Brain microvascular endothelial cell (primary cell): ENCODE measurements at regions not wholly inside any gene's neighbourhood (a gene's known extent, or its start where the extent isn't known, plus 50 kb on each side); places are given as distances from the start of the nearest gene placed in this dataset.
"Not testable (repeated sequence)": the region's sequence is repeated elsewhere in the genome, so short reads cannot be mapped to it uniquely, and the experiment has no call there.

Source experiments
- DNase-seq: peaks from one replicate; pipeline ENCODE4 v3.0.0-alpha.2; 2020
- H3K27ac ChIP-seq: fragments of 250-450 bp; sonication (Bioruptor Pico); 2 replicates; pipeline ENCODE4 v1.5.1; 2020; ENCODE audit warnings: mild to moderate bottlenecking, moderate library complexity
- H3K27me3 ChIP-seq: fragments of 250-450 bp; sonication (Bioruptor Pico); replicated peaks from 2 replicates; pipeline ENCODE4 v1.5.1; 2020; ENCODE audit warnings: mild to moderate bottlenecking
- H3K36me3 ChIP-seq: fragments of 250-450 bp; sonication (Bioruptor Pico); replicated peaks from 2 replicates; pipeline ENCODE4 v1.5.1; 2020; ENCODE audit warnings: mild to moderate bottlenecking
- H3K4me3 ChIP-seq: 2 replicates; pipeline ENCODE4 v1.5.1; 2011; ENCODE audit warnings: low read depth, mild to moderate bottlenecking, control low read depth, low read length, moderate library complexity
- in situ Hi-C: cut with HindIII; loops from 2 replicates; pipeline ENCODE4 v1.10.0; 2017; ENCODE audit warnings: low sequenced_read_pairs, low pct_ligation_motif_present
- TF ChIP-seq, protein P1 (sequence below): IDR thresholded peaks from 2 replicates; pipeline ENCODE4 v1.5.1; 2011; ENCODE audit warnings: low read depth, mild to moderate bottlenecking, moderate library complexity, low read length, control low read depth, inconsistent platforms; ENCODE audit errors: missing control alignments

DNA sequence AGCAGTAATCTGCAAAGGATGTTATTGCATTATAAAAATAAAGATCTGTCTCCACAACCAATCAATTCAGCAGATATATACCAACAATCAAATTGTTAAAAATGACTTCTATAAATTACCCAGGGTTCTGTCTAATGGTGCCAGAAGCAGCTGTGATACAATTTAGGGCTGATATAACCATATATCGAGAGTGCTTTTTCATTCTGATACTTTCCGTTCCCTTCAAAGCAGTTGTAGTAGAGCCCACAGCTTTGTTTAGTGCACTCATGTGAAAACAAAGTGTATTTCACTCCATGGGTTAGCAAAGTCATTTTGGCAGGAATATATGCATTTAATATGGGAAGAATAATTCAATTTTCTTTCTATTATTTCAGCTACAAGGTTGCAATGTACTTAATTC is 83.1 kb upstream of the CHCHD3 start:
- in situ Hi-C loops = no loop called here
- no peaks in the 10 kb centered on the region for H3K36me3 ChIP-seq
- H3K4me3 ChIP-seq = no peak overlapping the region
- no peak overlapping the region for H3K27ac ChIP-seq
- TF ChIP-seq, protein P1, sequence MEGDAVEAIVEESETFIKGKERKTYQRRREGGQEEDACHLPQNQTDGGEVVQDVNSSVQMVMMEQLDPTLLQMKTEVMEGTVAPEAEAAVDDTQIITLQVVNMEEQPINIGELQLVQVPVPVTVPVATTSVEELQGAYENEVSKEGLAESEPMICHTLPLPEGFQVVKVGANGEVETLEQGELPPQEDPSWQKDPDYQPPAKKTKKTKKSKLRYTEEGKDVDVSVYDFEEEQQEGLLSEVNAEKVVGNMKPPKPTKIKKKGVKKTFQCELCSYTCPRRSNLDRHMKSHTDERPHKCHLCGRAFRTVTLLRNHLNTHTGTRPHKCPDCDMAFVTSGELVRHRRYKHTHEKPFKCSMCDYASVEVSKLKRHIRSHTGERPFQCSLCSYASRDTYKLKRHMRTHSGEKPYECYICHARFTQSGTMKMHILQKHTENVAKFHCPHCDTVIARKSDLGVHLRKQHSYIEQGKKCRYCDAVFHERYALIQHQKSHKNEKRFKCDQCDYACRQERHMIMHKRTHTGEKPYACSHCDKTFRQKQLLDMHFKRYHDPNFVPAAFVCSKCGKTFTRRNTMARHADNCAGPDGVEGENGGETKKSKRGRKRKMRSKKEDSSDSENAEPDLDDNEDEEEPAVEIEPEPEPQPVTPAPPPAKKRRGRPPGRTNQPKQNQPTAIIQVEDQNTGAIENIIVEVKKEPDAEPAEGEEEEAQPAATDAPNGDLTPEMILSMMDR = no peak
- no peak for DNase-seq
- peaks cover 2% of the 10 kb centered on the region for H3K27me3 ChIP-seq

DNA sequence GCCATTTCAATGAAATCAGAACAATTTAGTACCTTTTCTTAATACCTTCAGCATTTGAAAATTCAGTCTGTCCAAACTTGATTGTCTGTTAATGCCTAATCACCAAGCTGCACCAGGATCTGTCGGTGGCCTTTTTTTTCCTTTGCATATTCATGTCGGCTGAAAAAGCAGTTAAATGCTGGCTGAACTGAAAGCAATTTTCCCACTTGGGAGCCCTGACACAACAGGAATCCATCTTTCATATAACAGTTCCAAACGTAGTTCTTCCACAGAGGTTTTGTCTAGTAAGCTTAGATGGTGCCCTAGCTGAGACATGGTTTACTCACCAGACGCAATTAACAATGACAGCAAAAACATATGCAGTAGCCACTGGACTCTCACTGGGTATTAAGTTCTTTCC is 83.6 kb upstream of the CHCHD3 start:
- no peak for DNase-seq
- Histone ChIP-seq H3K4me3 (no peak overlapping the region), H3K27me3 (peaks cover 2% of the 10 kb centered on the region), H3K36me3 (no peaks in the 10 kb centered on the region), H3K27ac (no peak overlapping the region)
- TF ChIP-seq, protein P1 = no peak
- in situ Hi-C loops = no loop called here

DNA sequence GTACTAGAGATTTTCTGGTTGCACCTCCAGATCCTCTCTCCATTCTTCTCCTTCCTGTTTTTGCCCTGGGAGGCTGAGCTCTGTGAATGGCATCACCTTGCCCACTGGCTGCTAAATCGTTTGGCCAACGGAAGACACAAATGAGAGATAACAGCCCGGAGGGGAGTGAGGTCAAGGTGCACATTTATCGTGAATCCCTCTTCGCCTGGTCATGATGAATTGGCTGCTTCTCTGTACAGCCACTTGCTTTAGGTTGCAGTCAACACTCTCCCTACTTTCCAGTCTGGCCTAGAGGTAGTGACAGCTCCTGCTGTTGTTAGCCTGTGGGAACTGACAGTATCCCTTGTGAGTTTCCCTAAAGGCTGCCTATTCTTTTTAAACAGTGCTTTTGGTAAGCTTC is 85.4 kb upstream of the CHCHD3 start:
- Histone ChIP-seq H3K27me3 (peaks cover 2% of the 10 kb centered on the region), H3K4me3 (no peak overlapping the region), H3K36me3 (no peaks in the 10 kb centered on the region), H3K27ac (no peak overlapping the region)
- TF ChIP-seq, protein P1 = no peak
- in situ Hi-C loops = no loop called here
- no peak for DNase-seq

DNA sequence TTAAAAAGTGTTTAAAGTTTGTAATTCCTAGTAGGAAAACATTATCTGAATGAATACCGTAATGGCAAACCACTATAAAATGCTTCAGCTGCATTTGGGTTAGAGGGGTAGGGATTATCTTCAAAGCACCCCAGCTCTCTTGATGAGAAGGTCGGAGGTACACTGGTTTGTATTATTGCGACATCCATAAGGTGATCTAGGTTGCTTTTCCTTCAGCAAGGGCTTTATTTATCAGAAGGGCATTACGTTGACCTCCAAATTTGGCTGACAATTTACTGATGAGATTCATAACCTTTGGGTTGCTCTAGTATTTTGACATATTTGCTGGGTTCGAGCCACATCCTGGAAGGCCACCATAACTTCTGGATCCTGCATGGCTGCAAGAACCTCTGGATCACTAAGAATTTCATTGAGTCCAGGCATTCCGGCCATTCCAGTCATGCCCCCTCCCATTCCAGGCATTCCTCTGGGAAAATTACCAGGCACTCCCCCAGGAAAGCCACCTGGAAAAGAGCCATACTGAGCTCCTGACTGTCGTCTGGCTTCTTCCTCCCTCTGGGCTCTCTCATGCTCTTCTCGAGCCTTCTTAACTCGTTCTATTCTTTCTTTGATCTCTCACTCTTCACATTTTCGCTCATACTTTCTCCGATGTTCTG is 83.6 kb upstream of the EXOC4 start:
- H3K27me3 ChIP-seq, DNase-seq, H3K27ac ChIP-seq, in situ Hi-C loops, H3K4me3 ChIP-seq, H3K36me3 ChIP-seq: not testable (repeated sequence)

DNA sequence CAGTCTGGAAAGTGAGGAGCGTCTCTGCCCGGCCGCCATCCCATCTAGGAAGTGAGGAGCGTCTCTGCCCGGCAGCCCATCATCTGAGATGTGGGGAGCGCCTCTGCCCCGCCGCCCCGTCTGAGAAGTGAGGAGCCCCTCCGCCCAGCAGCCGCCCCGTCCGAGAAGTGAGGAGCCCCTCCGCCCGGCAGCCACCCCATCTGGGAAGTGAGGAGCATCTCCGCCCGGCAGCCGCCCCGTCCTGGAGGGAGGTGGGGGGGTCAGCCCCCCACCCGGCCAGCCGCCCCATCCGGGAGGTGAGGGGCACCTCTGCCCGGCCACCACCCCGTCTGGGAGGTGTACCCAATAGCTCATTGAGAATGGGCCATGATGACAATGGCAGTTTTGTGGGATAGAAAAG is 75.4 kb upstream of the EXOC4 start:
- in situ Hi-C loops = not testable (repeated sequence)

DNA sequence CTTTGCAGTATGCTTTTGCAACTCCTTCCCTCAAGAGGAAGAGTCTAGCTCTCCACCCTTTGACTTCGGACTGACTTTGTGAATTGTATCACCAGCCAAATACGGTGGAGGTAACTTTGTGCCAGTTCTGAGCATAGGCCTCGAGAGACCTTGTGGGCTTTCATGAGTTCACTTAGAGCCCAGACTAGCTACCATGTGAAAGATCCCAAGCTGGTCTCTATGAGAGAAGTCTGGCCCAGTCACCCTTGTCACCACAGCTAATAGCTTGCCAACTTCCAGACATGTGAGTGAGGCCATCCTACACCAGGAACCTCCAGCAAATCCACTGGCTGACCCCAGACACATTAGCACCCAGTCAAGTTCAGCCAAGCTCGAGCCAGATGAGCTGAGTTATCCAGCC is 72.2 kb upstream of the EXOC4 start:
- in situ Hi-C loops = no loop called here
- Histone ChIP-seq H3K27ac (no peak overlapping the region), H3K36me3 (no peaks in the 10 kb centered on the region), H3K27me3 (no peaks in the 10 kb centered on the region), H3K4me3 (no peak overlapping the region)
- DNase-seq = no peak
- TF ChIP-seq, protein P1 = no peak

More for the DNA sequence above, 75.4 kb upstream of the EXOC4 start:
- H3K27ac ChIP-seq, H3K4me3 ChIP-seq, DNase-seq, H3K27me3 ChIP-seq, H3K36me3 ChIP-seq: not testable (repeated sequence)
